CD14-positive monocyte (primary cell): ENCODE measurements at regions not wholly inside any gene's neighbourhood (a gene's known extent, or its start where the extent isn't known, plus 50 kb on each side); places are given as distances from the start of the nearest gene placed in this dataset.

Source experiments
- DNase-seq, 3 donors: peaks; one replicate each; pipeline ENCODE4 v3.0.0-alpha.2; 2011 to 2022
- H2AFZ ChIP-seq: 2 replicates; pipeline ENCODE4 v1.6.0; 2012; ENCODE audit warnings: mild to moderate bottlenecking, low read depth, low read length, inconsistent platforms; ENCODE audit not compliant: insufficient read depth, poor library complexity, severe bottlenecking
- H3K27ac ChIP-seq, 2 donors: 1 replicate in 1 of 2; 2 replicates in 1 of 2; pipeline ENCODE4 v1.5.1; 2012 to 2013; ENCODE audit warnings: low read length in 2 of 2, control low read depth in 1 of 2, inconsistent platforms in 1 of 2, low read depth in 1 of 2, mild to moderate bottlenecking in 1 of 2
- H3K27me3 ChIP-seq, 2 donors: one replicate each; pipeline versions ENCODE4 v1.6.0 to v1.6.1; 2011 to 2013; ENCODE audit warnings: low read length in 2 of 2; ENCODE audit not compliant: control insufficient read depth in 2 of 2, insufficient read depth in 2 of 2
- H3K36me3 ChIP-seq, 2 donors: replicated peaks in 1 of 2; 1 replicate in 1 of 2; 2 replicates in 1 of 2; pipeline versions ENCODE4 v1.5.1 to v1.6.1; 2012 to 2013; ENCODE audit warnings: low read length in 2 of 2, control low read depth in 1 of 2, inconsistent platforms in 1 of 2, mild to moderate bottlenecking in 1 of 2; ENCODE audit not compliant: insufficient read depth in 2 of 2, control insufficient read depth in 1 of 2
- H3K4me1 ChIP-seq, 2 donors: 1 replicate in 1 of 2; 2 replicates in 1 of 2; pipeline versions ENCODE4 v1.5.1 to v1.6.1; 2012 to 2013; ENCODE audit warnings: low read length in 2 of 2, control low read depth in 1 of 2, inconsistent platforms in 1 of 2, mild to moderate bottlenecking in 1 of 2, moderate library complexity in 1 of 2; ENCODE audit not compliant: insufficient read depth in 2 of 2, control insufficient read depth in 1 of 2
- H3K4me2 ChIP-seq: replicated peaks from 2 replicates; pipeline ENCODE3; 2012; ENCODE audit warnings: low read length, moderate library complexity, mild to moderate bottlenecking; ENCODE audit not compliant: poor library complexity, severe bottlenecking; ENCODE audit errors: extremely low read depth
- H3K4me3 ChIP-seq, 3 experiments: fragments of 200-600 bp in 1 of 3; sonication (generic) in 1 of 3; replicated peaks in 1 of 3; 1 replicate in 2 of 3; 2 replicates in 1 of 3; pipeline ENCODE4 v1.5.1; 2011 to 2013; ENCODE audit warnings: low read length in 3 of 3, mild to moderate bottlenecking in 3 of 3, control low read depth in 2 of 3, low read depth in 2 of 3, inconsistent platforms in 1 of 3, moderate library complexity in 1 of 3
- H3K79me2 ChIP-seq: 2 replicates; pipeline ENCODE4 v1.6.0; 2012; ENCODE audit warnings: mild to moderate bottlenecking, control low read depth, inconsistent platforms, low read length, moderate library complexity; ENCODE audit not compliant: insufficient read depth
- H3K9ac ChIP-seq: 2 replicates; pipeline ENCODE4 v1.6.0; 2017; ENCODE audit warnings: low read length, mild to moderate bottlenecking; ENCODE audit not compliant: insufficient read depth, poor library complexity, severe bottlenecking
- H3K9me3 ChIP-seq, 2 donors: replicated peaks in 1 of 2; 1 replicate in 1 of 2; 2 replicates in 1 of 2; pipeline versions ENCODE4 v1.5.1 to v1.6.1; 2012 to 2013; ENCODE audit warnings: low read length in 2 of 2, control low read depth in 1 of 2; ENCODE audit not compliant: control insufficient read depth in 1 of 2, insufficient read depth in 1 of 2
- H4K20me1 ChIP-seq: 2 replicates; pipeline ENCODE4 v1.6.0; 2012; ENCODE audit warnings: mild to moderate bottlenecking, low read length, control low read depth, moderate library complexity; ENCODE audit not compliant: insufficient read depth
- H3K27ac Mint-ChIP-seq, 7 donors: one replicate each; pipeline ENCODE4 v1.8.0; 2020; ENCODE audit warnings: mild to moderate bottlenecking in 7 of 7, mixed read lengths in 7 of 7, moderate library complexity in 6 of 7, inconsistent platforms in 2 of 7
- H3K27me3 Mint-ChIP-seq, 3 donors: one replicate each; pipeline ENCODE4 v1.8.0; 2021 to 2022; ENCODE audit warnings: low read depth in 3 of 3, mild to moderate bottlenecking in 3 of 3, mixed read lengths in 3 of 3, moderate library complexity in 3 of 3, inconsistent platforms in 1 of 3
- H3K36me3 Mint-ChIP-seq, 2 donors: one replicate each; pipeline ENCODE4 v1.8.0; 2020; ENCODE audit warnings: mixed read lengths in 2 of 2, inconsistent platforms in 1 of 2, mild to moderate bottlenecking in 1 of 2
- H3K4me1 Mint-ChIP-seq: one replicate; pipeline ENCODE4 v1.8.0; 2020; ENCODE audit warnings: mild to moderate bottlenecking, mixed read lengths
- H3K4me3 Mint-ChIP-seq, 2 donors: one replicate each; pipeline ENCODE4 v1.8.0; 2020; ENCODE audit warnings: mild to moderate bottlenecking in 2 of 2, mixed read lengths in 2 of 2, moderate library complexity in 1 of 2
- H3K9me3 Mint-ChIP-seq, 7 donors: one replicate each; pipeline ENCODE4 v1.8.0; 2020 to 2022; ENCODE audit warnings: mixed read lengths in 7 of 7, mild to moderate bottlenecking in 6 of 7, moderate library complexity in 6 of 7, inconsistent platforms in 2 of 7
- WGBS: methylation state at CpG from one replicate; pipeline ENCODE4 v1.1.5; 2013; ENCODE audit warnings: missing lambda C conversion rate; ENCODE audit not compliant: insufficient coverage; 5-methylcytosine and 5-hydroxymethylcytosine counted together
- intact Hi-C, 2 donors: fragments of 100-400 bp; cut with micrococcal nuclease; formaldehyde crosslinking; loops; one replicate each; pipeline versions ENCODE4 v1.15.0 to v1.15.1; 2023
- TF ChIP-seq, protein P1 (sequence below): fragments of 200-600 bp; IDR thresholded peaks from one replicate; pipeline ENCODE4 v1.8.0; 2022; ENCODE audit warnings: antibody characterized with exemption, mild to moderate bottlenecking

- Histone ChIP-seq H3K9me3 (no peaks in the 10 kb centered on the region), H2AFZ (no peak overlapping the region), H3K27me3 (no peaks in the 10 kb centered on the region), H3K4me2 (no peak overlapping the region), H3K36me3 (no peaks in the 10 kb centered on the region), H3K4me1 (no peaks in the 10 kb centered on the region), H3K4me3 (no peak overlapping the region), H3K79me2 (no peaks in the 10 kb centered on the region), H4K20me1 (no peaks in the 10 kb centered on the region), H3K9ac (no peak overlapping the region), H3K27ac (no peak overlapping the region)
- WGBS = no CpG with 5 or more reads among the region's 4 CpGs
- Mint-ChIP-seq H3K9me3 (no peaks in the 10 kb centered on the region), H3K27ac (peak overlapping the region in 1 of 7 donors; percentile 8), H3K36me3 (no peaks in the 10 kb centered on the region), H3K27me3 (peaks cover 0 to 2% (median 0%) of the 10 kb centered on the region in 3 donors), H3K4me3 (no peak overlapping the region), H3K4me1 (no peaks in the 10 kb centered on the region)
- intact Hi-C loops = no loop called here
- TF ChIP-seq, protein P1, sequence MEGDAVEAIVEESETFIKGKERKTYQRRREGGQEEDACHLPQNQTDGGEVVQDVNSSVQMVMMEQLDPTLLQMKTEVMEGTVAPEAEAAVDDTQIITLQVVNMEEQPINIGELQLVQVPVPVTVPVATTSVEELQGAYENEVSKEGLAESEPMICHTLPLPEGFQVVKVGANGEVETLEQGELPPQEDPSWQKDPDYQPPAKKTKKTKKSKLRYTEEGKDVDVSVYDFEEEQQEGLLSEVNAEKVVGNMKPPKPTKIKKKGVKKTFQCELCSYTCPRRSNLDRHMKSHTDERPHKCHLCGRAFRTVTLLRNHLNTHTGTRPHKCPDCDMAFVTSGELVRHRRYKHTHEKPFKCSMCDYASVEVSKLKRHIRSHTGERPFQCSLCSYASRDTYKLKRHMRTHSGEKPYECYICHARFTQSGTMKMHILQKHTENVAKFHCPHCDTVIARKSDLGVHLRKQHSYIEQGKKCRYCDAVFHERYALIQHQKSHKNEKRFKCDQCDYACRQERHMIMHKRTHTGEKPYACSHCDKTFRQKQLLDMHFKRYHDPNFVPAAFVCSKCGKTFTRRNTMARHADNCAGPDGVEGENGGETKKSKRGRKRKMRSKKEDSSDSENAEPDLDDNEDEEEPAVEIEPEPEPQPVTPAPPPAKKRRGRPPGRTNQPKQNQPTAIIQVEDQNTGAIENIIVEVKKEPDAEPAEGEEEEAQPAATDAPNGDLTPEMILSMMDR = no peak
- DNase-seq = no peak
Observed at GRCh38 chrX:110851780-110852179, 56.2 kb upstream of the CHRDL1 start.

DNA sequence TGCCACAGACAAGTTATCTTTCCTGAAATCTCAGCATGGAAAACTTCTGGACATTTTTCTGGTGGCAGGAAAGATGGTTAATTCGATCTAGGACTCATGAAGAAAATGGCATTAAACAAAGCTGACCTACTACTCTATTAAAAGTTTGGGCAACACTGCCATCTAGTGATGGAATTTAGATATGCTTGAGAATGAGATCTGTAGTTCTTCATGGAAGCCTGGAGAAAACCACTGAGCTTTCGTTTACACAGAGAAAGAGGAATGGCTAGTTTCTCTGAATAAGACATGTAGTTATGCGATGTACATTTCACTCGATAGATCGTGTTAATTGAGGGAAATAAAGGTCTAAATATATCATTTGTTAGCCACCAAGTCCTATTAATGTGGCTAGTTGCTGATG lies 51.7 kb upstream of the CHRDL1 start:
- H3K27me3 Mint-ChIP-seq = peaks cover 0 to 3% (median 3%) of the 10 kb centered on the region in 3 donors
- Histone ChIP-seq H3K27me3 (no peaks in the 10 kb centered on the region), H3K9me3 (no peaks in the 10 kb centered on the region), H3K4me2 (no peak overlapping the region), H3K4me3 (no peak overlapping the region), H3K27ac (no peak overlapping the region), H3K4me1 (no peaks in the 10 kb centered on the region), H4K20me1 (no peaks in the 10 kb centered on the region), H3K9ac (no peak overlapping the region), H3K36me3 (no peaks in the 10 kb centered on the region), H3K79me2 (no peaks in the 10 kb centered on the region), H2AFZ (no peak overlapping the region)
- H3K27ac Mint-ChIP-seq = no peak overlapping the region
- no peak overlapping the region for H3K4me3 Mint-ChIP-seq
- H3K9me3 Mint-ChIP-seq = no peaks in the 10 kb centered on the region
- intact Hi-C loops = loop anchor here (2.0 kb wide), 1 partner anchor 397 kb away; no protein-coding TSS in a partner anchor
- no peaks in the 10 kb centered on the region for H3K36me3 Mint-ChIP-seq
- WGBS = no CpG with 5 or more reads among the region's 5 CpGs
- peak; percentile 15 to 34 (median 25) for DNase-seq
- H3K4me1 Mint-ChIP-seq = no peaks in the 10 kb centered on the region
- TF ChIP-seq, protein P1 = peak; percentile 59
